Skeletal muscle tissue (tissue), 3 donors: ENCODE measurements at regions not wholly inside any gene's neighbourhood (a gene's known extent, or its start where the extent isn't known, plus 50 kb on each side); places are given as distances from the start of the nearest gene placed in this dataset.

ENCODE experiments used
- H3K27ac ChIP-seq: one replicate; pipeline ENCODE4 v1.7.0; 2013; ENCODE audit warnings: mild to moderate bottlenecking, low read depth, low read length, inconsistent platforms
- H3K27me3 ChIP-seq, 3 donors: one replicate each; pipeline ENCODE4 v1.7.0; 2013; ENCODE audit warnings: low read length in 3 of 3; ENCODE audit not compliant: control insufficient read depth in 3 of 3, insufficient read depth in 3 of 3
- H3K36me3 ChIP-seq, 3 donors: one replicate each; pipeline ENCODE4 v1.7.0; 2013; ENCODE audit warnings: low read length in 3 of 3; ENCODE audit not compliant: control insufficient read depth in 3 of 3, insufficient read depth in 3 of 3
- H3K4me1 ChIP-seq, 3 donors: one replicate each; pipeline ENCODE4 v1.7.0; 2013; ENCODE audit warnings: low read length in 3 of 3, mild to moderate bottlenecking in 3 of 3; ENCODE audit not compliant: control insufficient read depth in 3 of 3, insufficient read depth in 3 of 3
- H3K4me3 ChIP-seq, 3 donors: one replicate each; pipeline ENCODE4 v1.7.0; 2013; ENCODE audit warnings: low read length in 3 of 3
- H3K9ac ChIP-seq, 3 donors: one replicate each; pipeline ENCODE4 v1.7.0; 2013; ENCODE audit warnings: low read length in 3 of 3, mild to moderate bottlenecking in 3 of 3, moderate library complexity in 2 of 3, low read depth in 1 of 3
- H3K9me3 ChIP-seq, 3 donors: one replicate each; pipeline ENCODE4 v1.7.0; 2013; ENCODE audit warnings: low read length in 3 of 3; ENCODE audit not compliant: control insufficient read depth in 3 of 3
- donor health status: Osteomylitis.

GRCh38 chr6:170232186-170233002 is 58.5 kb downstream of the DLL1 start:
- Histone ChIP-seq H3K27me3 (no peaks in the 10 kb centered on the region), H3K36me3 (no peaks in the 10 kb centered on the region), H3K9me3 (no peaks in the 10 kb centered on the region)

GRCh38 chr6:170231293-170232185 is 59.3 kb downstream of the DLL1 start:
- Histone ChIP-seq H3K4me1 (peaks cover 21 to 30% (median 28%) of the 10 kb centered on the region in 3 donors), H3K4me3 (no peak overlapping the region), H3K36me3 (no peaks in the 10 kb centered on the region), H3K27me3 (no peaks in the 10 kb centered on the region), H3K9me3 (no peaks in the 10 kb centered on the region), H3K27ac (no peak overlapping the region), H3K9ac (no peak overlapping the region)

More at GRCh38 chr6:170232186-170233002, 58.5 kb downstream of the DLL1 start:
- no peak overlapping the region for H3K27ac ChIP-seq
- H3K4me3 ChIP-seq, result no peak overlapping the region
- H3K9ac ChIP-seq, result no peak overlapping the region
- peaks cover 19 to 28% (median 26%) of the 10 kb centered on the region in 3 donors for H3K4me1 ChIP-seq

GRCh38 chr6:170230520-170231292 is 60.2 kb downstream of the DLL1 start:
- no peaks in the 10 kb centered on the region for H3K36me3 ChIP-seq
- H3K27me3 ChIP-seq, result no peaks in the 10 kb centered on the region
- H3K4me3 ChIP-seq, result peak overlapping the region; percentile 43 to 65 (median 49)
- H3K9me3 ChIP-seq, result no peaks in the 10 kb centered on the region
- H3K9ac ChIP-seq, result peak overlapping the region; percentile 50 to 77 (median 68)
- peak overlapping the region; percentile 36 for H3K27ac ChIP-seq
- H3K4me1 ChIP-seq, result peaks cover 29 to 38% (median 36%) of the 10 kb centered on the region in 3 donors

- peak overlapping the region; percentile 50 to 77 (median 68) for H3K9ac ChIP-seq
- H3K27ac ChIP-seq, result peak overlapping the region; percentile 36
- H3K4me3 ChIP-seq, result peak overlapping the region; percentile 43 to 65 (median 49)
- H3K4me1 ChIP-seq, result peaks cover 32 to 45% (median 43%) of the 10 kb centered on the region in 3 donors
- H3K9me3 ChIP-seq, result no peaks in the 10 kb centered on the region
- no peaks in the 10 kb centered on the region for H3K27me3 ChIP-seq
- no peaks in the 10 kb centered on the region for H3K36me3 ChIP-seq
Measured at GRCh38 chr6:170229851-170230519, 60.9 kb downstream of the DLL1 start.

GRCh38 chr6:170229396-170229795 is 61.5 kb downstream of the DLL1 start:
- Histone ChIP-seq H3K9me3 (no peaks in the 10 kb centered on the region), H3K4me1 (peaks cover 32 to 47% (median 45%) of the 10 kb centered on the region in 3 donors), H3K36me3 (no peaks in the 10 kb centered on the region), H3K9ac (peak overlapping the region in 1 of 3 donors; percentile 77), H3K27me3 (no peaks in the 10 kb centered on the region), H3K27ac (no peak overlapping the region), H3K4me3 (peak overlapping the region in 1 of 3 donors; percentile 49)

GRCh38 chr6:170228946-170229310 is 62.0 kb downstream of the DLL1 start:
- no peak overlapping the region for H3K27ac ChIP-seq
- H3K9me3 ChIP-seq, result no peaks in the 10 kb centered on the region
- H3K9ac ChIP-seq, result no peak overlapping the region
- H3K36me3 ChIP-seq, result no peaks in the 10 kb centered on the region
- H3K4me1 ChIP-seq, result peaks cover 32 to 47% (median 45%) of the 10 kb centered on the region in 3 donors
- H3K4me3 ChIP-seq, result no peak overlapping the region
- H3K27me3 ChIP-seq, result no peaks in the 10 kb centered on the region

- H3K4me3 ChIP-seq, result no peak overlapping the region
- no peaks in the 10 kb centered on the region for H3K27me3 ChIP-seq
- no peak overlapping the region for H3K27ac ChIP-seq
- no peaks in the 10 kb centered on the region for H3K9me3 ChIP-seq
- H3K9ac ChIP-seq, result no peak overlapping the region
- peaks cover 32 to 47% (median 45%) of the 10 kb centered on the region in 3 donors for H3K4me1 ChIP-seq
- H3K36me3 ChIP-seq, result no peaks in the 10 kb centered on the region
Measured at GRCh38 chr6:170227996-170228945, 62.6 kb downstream of the DLL1 start.

- Histone ChIP-seq H3K27ac (no peak overlapping the region), H3K9me3 (no peaks in the 10 kb centered on the region), H3K27me3 (no peaks in the 10 kb centered on the region), H3K9ac (no peak overlapping the region), H3K4me1 (peaks cover 34 to 47% (median 45%) of the 10 kb centered on the region in 3 donors), H3K4me3 (no peak overlapping the region), H3K36me3 (no peaks in the 10 kb centered on the region)
Measured at GRCh38 chr6:170227521-170227983, 63.3 kb downstream of the DLL1 start.
